IMR-90 (cell line): ENCODE measurements at regions not wholly inside any gene's neighbourhood (a gene's known extent, or its start where the extent isn't known, plus 50 kb on each side); places are given as distances from the start of the nearest gene placed in this dataset.

Source experiments
- ATAC-seq: fragments of 200-7000 bp; cut with Tn5 transposase; 2 replicates; pipeline ENCODE4 v1.9.1; 2020; ENCODE audit warnings: low read depth, mild to moderate bottlenecking, moderate library complexity
- BruUV-seq: library from RNA; stranded (reverse); fragments of 400-500 nt; replicated peaks from 2 replicates; lab custom pipeline; 2021; lab: Mats Ljungman, UMichigan
- CTCF ChIA-PET: fragments of 300-600 bp; formaldehyde crosslinking; extraction: SDS; loops from one replicate; lab custom pipeline; 2021; ENCODE audit warnings: antibody characterized with exemption; lab: Yijun Ruan, JAX
- POLR2A ChIA-PET: fragments of 300-600 bp; sonication (Branson Sonifier 250); formaldehyde crosslinking; loops from one replicate; lab custom pipeline; 2022; ENCODE audit warnings: antibody characterized with exemption; ENCODE audit not compliant: unreplicated experiment; lab: Charles Lee
- DNase-seq: peaks from one replicate; pipeline ENCODE4 v3.0.0; 2013
- H2AFZ ChIP-seq: replicated peaks from 2 replicates; pipeline ENCODE3; 2013; ENCODE audit warnings: low read length, mild to moderate bottlenecking; ENCODE audit not compliant: poor library complexity
- H2AK5ac ChIP-seq: 2 replicates; pipeline ENCODE4 v1.6.1; 2013; ENCODE audit warnings: low read depth, low read length, inconsistent platforms
- H2AK9ac ChIP-seq: replicated peaks from 2 replicates; pipeline ENCODE3; 2013; ENCODE audit warnings: mild to moderate bottlenecking, low read depth, low read length, moderate library complexity; ENCODE audit not compliant: poor library complexity
- H2BK120ac ChIP-seq: 2 replicates; pipeline ENCODE4 v1.6.1; 2013; ENCODE audit warnings: low read depth, low read length, inconsistent platforms
- H2BK15ac ChIP-seq: 3 replicates; pipeline ENCODE4 v1.6.1; 2013; ENCODE audit warnings: low read depth, low read length, inconsistent platforms
- H2BK20ac ChIP-seq: 2 replicates; pipeline ENCODE4 v1.6.1; 2013; ENCODE audit warnings: low read depth, mild to moderate bottlenecking, inconsistent platforms, low read length, moderate library complexity
- H2BK5ac ChIP-seq: 2 replicates; pipeline ENCODE4 v1.6.1; 2013; ENCODE audit warnings: mild to moderate bottlenecking, low read depth, low read length, inconsistent platforms; ENCODE audit not compliant: poor library complexity, severe bottlenecking
- H3K14ac ChIP-seq: replicated peaks from 2 replicates; pipeline ENCODE4 v1.6.1; 2013; ENCODE audit warnings: low read depth, low read length, inconsistent platforms
- H3K18ac ChIP-seq: 2 replicates; pipeline ENCODE4 v1.6.1; 2013; ENCODE audit warnings: low read depth, low read length, control low read depth
- H3K23ac ChIP-seq: 2 replicates; pipeline ENCODE4 v1.6.1; 2013; ENCODE audit warnings: low read depth, low read length, inconsistent platforms
- H3K27ac ChIP-seq: 2 replicates; pipeline ENCODE4 v1.5.1; 2013; ENCODE audit warnings: mild to moderate bottlenecking, control low read depth, low read length; ENCODE audit not compliant: insufficient read depth
- H3K27me3 ChIP-seq: 2 replicates; pipeline ENCODE4 v1.6.1; 2013; ENCODE audit warnings: low read length; ENCODE audit not compliant: control insufficient read depth, insufficient read depth
- H3K36me3 ChIP-seq: 2 replicates; pipeline ENCODE4 v1.6.1; 2013; ENCODE audit warnings: low read length, mixed read lengths; ENCODE audit not compliant: control insufficient read depth, insufficient read depth
- H3K4ac ChIP-seq: 2 replicates; pipeline ENCODE4 v1.6.1; 2013; ENCODE audit warnings: low read depth, low read length, inconsistent platforms
- H3K4me1 ChIP-seq: 2 replicates; pipeline ENCODE4 v1.6.1; 2013; ENCODE audit warnings: low read length, mixed read lengths; ENCODE audit not compliant: control insufficient read depth, insufficient read depth
- H3K4me2 ChIP-seq: 2 replicates; pipeline ENCODE4 v1.6.1; 2013; ENCODE audit warnings: low read depth, mild to moderate bottlenecking, control low read depth, low read length, moderate library complexity
- H3K4me3 ChIP-seq: 2 replicates; pipeline ENCODE4 v1.5.1; 2013; ENCODE audit warnings: low read depth, mild to moderate bottlenecking, control low read depth, low read length, moderate library complexity; ENCODE audit not compliant: insufficient read depth
- H3K56ac ChIP-seq: 2 replicates; pipeline ENCODE4 v1.6.1; 2013; ENCODE audit warnings: low read length, inconsistent platforms; ENCODE audit not compliant: insufficient read depth; ENCODE audit errors: extremely low read depth
- H3K79me1 ChIP-seq, 2 experiments: 2 replicates each; pipeline ENCODE4 v1.6.1; 2013; ENCODE audit warnings: low read length in 2 of 2, inconsistent platforms in 1 of 2, low read depth in 1 of 2
- H3K9ac ChIP-seq: 2 replicates; pipeline ENCODE4 v1.6.1; 2013; ENCODE audit warnings: low read depth, low read length, control low read depth
- H3K9me1 ChIP-seq: 2 replicates; pipeline ENCODE4 v1.6.1; 2013; ENCODE audit warnings: low read length, inconsistent platforms; ENCODE audit not compliant: insufficient read depth
- H3K9me3 ChIP-seq: 2 replicates; pipeline ENCODE4 v1.6.1; 2013; ENCODE audit warnings: low read length; ENCODE audit not compliant: control insufficient read depth, insufficient read depth
- H4K20me1 ChIP-seq: 2 replicates; pipeline ENCODE4 v1.6.1; 2013; ENCODE audit warnings: low read length, inconsistent platforms; ENCODE audit not compliant: insufficient read depth
- H4K5ac ChIP-seq: 2 replicates; pipeline ENCODE4 v1.6.1; 2013; ENCODE audit warnings: mild to moderate bottlenecking, low read depth, low read length, control low read depth
- H4K8ac ChIP-seq, 2 experiments: 2 replicates each; pipeline ENCODE4 v1.6.1; 2013; ENCODE audit warnings: low read depth in 2 of 2, low read length in 2 of 2, control low read depth in 1 of 2, inconsistent platforms in 1 of 2
- H4K91ac ChIP-seq: 2 replicates; pipeline ENCODE4 v1.6.1; 2013; ENCODE audit warnings: low read depth, low read length, inconsistent platforms; ENCODE audit not compliant: insufficient read depth
- CTCF ChIP-seq: conservative IDR thresholded peaks from 2 replicates; pipeline ENCODE4 v1.5.1; 2012; ENCODE audit warnings: mild to moderate bottlenecking, low read depth, low read length, improper control_type of control experiment
- ELK1 ChIP-seq: fragments of 150-350 bp; IDR thresholded peaks from 2 replicates; pipeline ENCODE4 v1.6.1; 2016; ENCODE audit warnings: low read depth, mild to moderate bottlenecking, low read length, moderate library complexity, borderline replicate concordance
- FOS ChIP-seq: fragments of 150-350 bp; IDR thresholded peaks from 2 replicates; pipeline ENCODE4 v1.6.1; 2016; ENCODE audit warnings: low read depth, low read length
- MXI1 ChIP-seq: IDR thresholded peaks from 2 replicates; pipeline ENCODE4 v1.6.1; 2012; ENCODE audit warnings: low read depth, mild to moderate bottlenecking, low read length, moderate library complexity, borderline replicate concordance
- NFE2L2 ChIP-seq: fragments of 150-350 bp; IDR thresholded peaks from 2 replicates; pipeline ENCODE4 v1.6.1; 2016; ENCODE audit warnings: low read depth, mild to moderate bottlenecking, low read length
- RFX5 ChIP-seq: IDR thresholded peaks from 2 replicates; pipeline ENCODE4 v1.8.0; 2012; ENCODE audit warnings: low read depth, mild to moderate bottlenecking, low read length, moderate library complexity
- USF2 ChIP-seq: fragments of 150-350 bp; IDR thresholded peaks from 2 replicates; pipeline ENCODE4 v1.6.1; 2017; ENCODE audit warnings: mild to moderate bottlenecking, antibody characterized with exemption, low read length, low read depth
- WGBS, 2 experiments: methylation state at CpG; one replicate each; pipeline versions ENCODE4 v1.1.5 to v1.1.7; 2013; ENCODE audit warnings: missing lambda C conversion rate in 2 of 2; ENCODE audit not compliant: insufficient read length in 1 of 2; ENCODE audit errors: extremely low coverage in 2 of 2; 5-methylcytosine and 5-hydroxymethylcytosine counted together
- dilution Hi-C: fragments of 300-500 bp; cut with HindIII; formaldehyde crosslinking; loops from one replicate; pipeline ENCODE4 v1.14.3; 2018; ENCODE audit warnings: low sequenced_read_pairs; ENCODE audit not compliant: unreplicated experiment
- in situ Hi-C: fragments of 300-500 bp; cut with MboI; formaldehyde crosslinking; loops from 3 replicates; pipeline ENCODE4 v1.14.3; 2019; ENCODE audit warnings: low sequenced_read_pairs, inconsistent platforms, mixed read lengths
- intact Hi-C: fragments of 100-400 bp; cut with micrococcal nuclease; formaldehyde crosslinking; loops from 2 replicates; pipeline ENCODE4 v1.10.0; 2022

DNA sequence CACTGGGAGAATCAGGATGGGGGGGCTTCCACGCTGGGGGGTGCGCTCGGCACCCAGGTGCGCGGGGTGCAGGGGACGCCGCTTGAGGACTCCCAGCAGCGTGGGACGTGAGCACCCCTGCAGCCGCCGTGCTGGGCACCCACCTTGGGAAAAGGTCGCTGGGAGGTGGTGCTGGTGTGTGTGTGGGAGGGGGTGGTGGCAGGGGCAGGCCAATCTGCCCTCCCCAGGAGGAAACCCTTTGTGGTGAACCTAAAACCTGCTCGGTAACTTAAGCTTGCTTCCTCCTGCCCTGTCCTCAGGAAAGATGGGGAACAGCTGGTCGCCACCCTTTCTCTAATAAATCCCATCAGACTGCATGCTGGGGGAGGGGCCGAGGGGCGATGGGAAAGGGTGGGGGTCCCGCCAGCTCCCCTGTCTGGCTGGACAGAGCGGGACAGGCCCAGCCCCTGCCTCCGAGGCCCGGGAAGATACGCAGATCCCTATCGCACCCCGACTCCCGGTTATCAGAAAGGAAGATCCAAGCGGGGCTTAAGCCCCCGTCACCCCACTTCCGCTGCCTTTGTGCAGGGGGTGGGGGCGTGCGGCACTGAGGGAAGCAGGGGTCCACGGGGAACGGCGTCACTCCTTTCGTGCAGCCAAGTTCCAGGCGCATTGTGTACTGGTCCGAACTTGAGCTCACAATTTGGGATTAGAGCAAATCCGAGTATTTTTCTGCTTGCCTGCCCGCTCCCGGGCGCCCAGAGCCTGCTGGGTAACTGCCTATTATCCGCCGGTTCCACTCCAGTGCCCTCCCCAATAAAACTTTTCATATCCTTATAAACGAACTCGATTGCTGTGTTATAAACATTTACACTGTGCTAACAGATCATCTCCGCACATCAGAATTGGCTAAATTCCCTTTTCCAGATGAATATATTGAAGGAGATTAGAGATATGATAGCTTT is 64.6 kb downstream of the UNCX start:
- no peak overlapping the region for H3K18ac ChIP-seq
- POLR2A ChIA-PET: no interaction called here
- H3K23ac ChIP-seq: no peak overlapping the region
- H3K4ac ChIP-seq: no peak overlapping the region
- no peak overlapping the region for H3K4me3 ChIP-seq
- ATAC-seq (no peak), DNase-seq (no peak)
- intact Hi-C loops: no loop called here
- no peak overlapping the region for H2BK120ac ChIP-seq
- H3K4me2 ChIP-seq: no peak overlapping the region
- no TSS peak for BruUV-seq
- no peaks in the 10 kb centered on the region for H4K20me1 ChIP-seq
- H3K27ac ChIP-seq: no peak overlapping the region
- H3K56ac ChIP-seq: no peak overlapping the region
- H2BK20ac ChIP-seq: no peak overlapping the region
- no peak overlapping the region for H2AK9ac ChIP-seq
- no peak overlapping the region for H3K14ac ChIP-seq
- no peak overlapping the region for H4K5ac ChIP-seq
- no peaks in the 10 kb centered on the region for H3K36me3 ChIP-seq
- dilution Hi-C loops: no loop called here
- no peaks in the 10 kb centered on the region for H3K79me1 ChIP-seq
- H2AFZ ChIP-seq: no peak overlapping the region
- H4K91ac ChIP-seq: no peak overlapping the region
- no peak overlapping the region for H2BK15ac ChIP-seq
- H3K9me1 ChIP-seq: no peaks in the 10 kb centered on the region
- WGBS, 2 experiments: 22% methylated on average over 10 of the region's 44 CpGs; no CpG with 5 or more reads in 1 of the 2 experiments
- CTCF ChIA-PET: no interaction called here
- no peaks in the 10 kb centered on the region for H3K4me1 ChIP-seq
- no peak overlapping the region for H4K8ac ChIP-seq
- no peak overlapping the region for H2BK5ac ChIP-seq
- TF ChIP-seq ELK1 (no peak), MXI1 (no peak), NFE2L2 (no peak), FOS (no peak), CTCF (no peak), RFX5 (no peak), USF2 (no peak)
- H3K27me3 ChIP-seq: peaks cover 62% of the 10 kb centered on the region
- H3K9me3 ChIP-seq: no peaks in the 10 kb centered on the region
- H3K9ac ChIP-seq: no peak overlapping the region
- in situ Hi-C loops: no loop called here
- no peak overlapping the region for H2AK5ac ChIP-seq
